ENCODE measurements at regions not wholly inside any gene's neighbourhood (a gene's known extent, or its start where the extent isn't known, plus 50 kb on each side); places are given as distances from the start of the nearest gene placed in this dataset.

DNA sequence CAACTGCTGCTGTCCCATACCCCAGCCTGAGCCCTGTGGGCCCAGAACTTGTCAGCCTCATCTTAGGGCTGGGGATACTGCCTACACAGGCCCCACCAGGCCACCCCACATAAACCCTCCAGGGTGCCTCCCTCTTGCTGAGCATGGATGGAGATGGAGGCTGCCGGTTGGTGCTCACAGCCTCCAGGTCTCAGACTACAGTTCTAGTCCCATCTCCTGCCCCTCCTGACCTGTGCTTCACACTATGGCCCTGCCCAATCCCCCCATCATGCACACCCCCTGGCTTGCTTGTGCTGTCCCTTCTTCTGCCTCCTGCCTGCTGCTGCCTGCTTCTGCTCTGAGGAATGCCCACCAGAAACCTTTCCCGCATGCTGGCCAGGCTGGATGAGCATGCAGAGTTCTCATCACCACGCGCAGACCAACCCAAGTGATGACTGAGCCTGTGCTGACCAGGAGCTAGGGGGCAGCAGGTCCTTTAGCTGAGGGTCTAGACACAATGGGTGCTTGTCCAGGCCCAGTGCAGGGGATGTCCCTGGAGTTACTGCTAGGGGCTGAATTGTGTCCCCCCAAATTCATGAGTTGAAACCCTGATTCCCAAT, 138.4 kb upstream of the HS6ST1 start:
- no peak for DNase-seq (ENCODE audit: low read depth)
- TF ChIP-seq, protein P1, sequence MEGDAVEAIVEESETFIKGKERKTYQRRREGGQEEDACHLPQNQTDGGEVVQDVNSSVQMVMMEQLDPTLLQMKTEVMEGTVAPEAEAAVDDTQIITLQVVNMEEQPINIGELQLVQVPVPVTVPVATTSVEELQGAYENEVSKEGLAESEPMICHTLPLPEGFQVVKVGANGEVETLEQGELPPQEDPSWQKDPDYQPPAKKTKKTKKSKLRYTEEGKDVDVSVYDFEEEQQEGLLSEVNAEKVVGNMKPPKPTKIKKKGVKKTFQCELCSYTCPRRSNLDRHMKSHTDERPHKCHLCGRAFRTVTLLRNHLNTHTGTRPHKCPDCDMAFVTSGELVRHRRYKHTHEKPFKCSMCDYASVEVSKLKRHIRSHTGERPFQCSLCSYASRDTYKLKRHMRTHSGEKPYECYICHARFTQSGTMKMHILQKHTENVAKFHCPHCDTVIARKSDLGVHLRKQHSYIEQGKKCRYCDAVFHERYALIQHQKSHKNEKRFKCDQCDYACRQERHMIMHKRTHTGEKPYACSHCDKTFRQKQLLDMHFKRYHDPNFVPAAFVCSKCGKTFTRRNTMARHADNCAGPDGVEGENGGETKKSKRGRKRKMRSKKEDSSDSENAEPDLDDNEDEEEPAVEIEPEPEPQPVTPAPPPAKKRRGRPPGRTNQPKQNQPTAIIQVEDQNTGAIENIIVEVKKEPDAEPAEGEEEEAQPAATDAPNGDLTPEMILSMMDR (IDR thresholded peaks at IDR 0.05; ENCODE audit: low read length, missing control alignments): no peak
- no peak overlapping the region for H3K4me3 ChIP-seq (replicated peaks; ENCODE audit: low read depth, low read length)

DNA sequence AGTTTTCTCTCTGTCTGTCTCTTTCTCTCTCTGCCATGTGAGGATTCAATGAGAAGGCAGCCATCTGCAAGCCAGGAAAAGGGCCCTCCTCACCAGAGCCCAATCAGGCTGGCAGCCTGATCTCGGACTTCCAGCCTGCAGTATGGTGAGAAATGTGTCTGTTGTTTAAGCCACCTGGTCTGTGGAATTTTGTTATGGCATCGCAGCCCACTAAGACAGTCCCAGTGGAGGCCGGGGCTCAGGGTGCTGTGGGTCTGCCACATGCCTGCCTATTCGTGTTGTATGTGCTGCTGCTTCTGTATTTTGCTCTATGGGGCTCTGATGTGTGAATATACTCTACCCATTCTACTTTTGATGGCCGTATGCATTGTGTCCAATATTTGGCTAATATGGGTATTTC, 139.0 kb upstream of the HS6ST1 start:
- no peak for DNase-seq (ENCODE audit: low read depth)

DNA sequence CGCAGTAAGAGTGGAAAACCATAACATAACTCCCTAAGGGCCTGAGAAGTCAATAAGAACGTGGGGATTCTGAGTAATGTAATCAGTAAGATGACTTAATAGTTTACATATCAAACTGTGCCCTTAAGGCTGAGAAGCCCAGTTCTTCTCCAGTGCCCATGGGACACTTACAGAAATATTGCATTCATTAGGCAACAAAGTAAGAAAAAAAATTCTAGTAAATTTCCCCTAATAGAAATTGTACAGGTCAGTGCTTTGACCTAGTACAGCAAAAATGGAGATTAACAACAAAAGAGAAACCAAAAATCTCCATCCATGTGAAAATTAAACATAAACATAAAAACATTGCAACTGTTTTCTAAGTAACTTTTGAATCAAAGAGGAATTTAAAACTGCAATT, 139.8 kb upstream of the HS6ST1 start:
- TF ChIP-seq, protein P1 (IDR thresholded peaks at IDR 0.05; ENCODE audit: low read length, missing control alignments): no peak
- no peak overlapping the region for H3K4me3 ChIP-seq (replicated peaks; ENCODE audit: low read depth, low read length)
- no peak for DNase-seq (ENCODE audit: low read depth)

More for the DNA sequence above, 139.0 kb upstream of the HS6ST1 start:
- no peak overlapping the region for H3K4me3 ChIP-seq (replicated peaks; ENCODE audit: low read depth, low read length)
- TF ChIP-seq, protein P1 (IDR thresholded peaks at IDR 0.05; ENCODE audit: low read length, missing control alignments): no peak

DNA sequence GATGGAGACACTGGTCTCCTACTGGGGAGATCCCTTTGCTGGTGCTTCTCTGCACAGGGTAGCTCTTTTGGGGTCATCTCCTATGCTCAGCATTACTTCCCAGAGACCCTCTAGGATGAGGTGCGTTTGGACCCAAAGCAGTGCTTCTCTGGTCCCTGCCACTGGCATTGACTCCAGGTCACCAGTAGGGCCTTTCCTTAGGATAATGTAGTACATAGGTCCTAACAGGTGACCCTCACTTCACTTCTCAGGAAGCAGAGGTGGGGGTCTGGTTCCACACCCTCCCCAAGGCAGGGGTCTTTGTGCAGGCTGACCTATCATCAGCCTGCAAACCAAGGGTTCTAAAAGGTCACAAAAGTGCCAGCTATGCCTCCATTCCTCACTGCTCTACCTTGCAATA, 145.8 kb upstream of the HS6ST1 start:
- no peak overlapping the region for H3K4me3 ChIP-seq (replicated peaks; ENCODE audit: low read depth, low read length)
- no peak for DNase-seq (ENCODE audit: low read depth)
- TF ChIP-seq, protein P1 (IDR thresholded peaks at IDR 0.05; ENCODE audit: low read length, missing control alignments): no peak

DNA sequence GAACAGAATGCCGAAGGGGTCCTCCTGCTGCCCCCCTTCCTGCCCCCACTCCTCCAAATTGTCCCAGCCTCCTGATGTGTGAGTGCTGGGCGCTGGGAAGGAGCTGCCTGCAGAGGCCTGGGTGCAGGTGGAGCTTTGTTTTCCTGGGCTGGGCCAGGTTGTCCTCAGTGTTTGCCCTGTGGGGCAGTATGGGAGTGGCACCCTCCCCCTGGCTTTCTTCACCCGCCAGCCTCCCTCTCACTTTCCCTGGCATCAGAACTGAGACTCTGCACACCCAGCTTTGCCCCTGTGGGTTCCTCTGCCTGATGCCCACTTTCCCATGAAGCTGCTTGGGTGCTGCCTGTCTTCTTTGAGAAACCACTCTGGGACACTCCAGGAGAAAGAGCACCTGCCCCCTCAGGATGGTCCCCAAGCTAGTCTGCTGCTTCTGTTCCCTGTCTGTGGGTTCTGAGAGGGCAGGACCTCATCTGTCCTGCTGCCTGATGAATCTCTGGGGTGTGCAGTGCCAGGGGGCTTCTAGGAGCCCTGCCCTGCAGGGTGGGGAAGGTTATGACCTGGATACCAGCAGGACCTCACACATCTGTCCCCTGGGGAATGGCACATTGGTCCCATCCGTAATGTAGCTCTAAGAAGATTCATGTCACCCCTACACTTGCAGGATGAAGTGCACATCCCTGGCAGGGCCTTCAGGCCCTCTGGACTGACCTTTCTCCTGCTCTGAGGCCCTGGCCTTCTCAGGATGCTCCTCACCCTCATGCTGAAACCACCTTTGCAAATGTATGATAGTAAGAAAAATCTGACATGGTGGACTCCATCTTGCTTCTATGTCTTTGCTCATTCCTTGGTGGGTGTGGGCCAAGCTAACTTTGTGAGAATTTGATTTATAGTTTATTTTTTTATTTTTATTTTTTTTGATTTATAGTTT, 146.8 kb upstream of the HS6ST1 start:
- no peak for DNase-seq (ENCODE audit: low read depth)
- TF ChIP-seq, protein P1 (IDR thresholded peaks at IDR 0.05; ENCODE audit: low read length, missing control alignments): no peak

DNA sequence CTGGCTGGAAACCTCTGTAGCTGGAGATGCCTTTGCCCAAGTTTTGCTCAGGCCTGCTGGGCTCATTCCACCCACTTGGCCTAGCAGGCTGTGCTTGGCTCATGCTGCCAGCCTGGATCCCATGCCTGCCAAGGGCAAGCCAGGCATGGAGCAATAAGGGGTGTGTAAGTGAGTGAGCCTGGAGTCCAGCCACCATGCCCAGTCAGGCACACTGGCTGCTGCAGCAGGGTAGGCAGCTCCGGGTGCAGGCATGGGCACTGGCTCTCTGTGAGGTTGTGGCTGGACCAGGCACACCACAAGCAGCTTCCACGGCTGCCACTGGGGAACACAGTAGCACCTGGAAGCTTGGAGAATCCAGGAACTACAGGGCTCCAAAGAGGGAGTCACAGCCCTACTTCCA, 147.7 kb upstream of the HS6ST1 start:
- DNase-seq (ENCODE audit: low read depth): no peak
- no peak overlapping the region for H3K4me3 ChIP-seq (replicated peaks; ENCODE audit: low read depth, low read length)
- TF ChIP-seq, protein P1 (IDR thresholded peaks at IDR 0.05; ENCODE audit: low read length, missing control alignments): no peak

More for the DNA sequence above, 146.8 kb upstream of the HS6ST1 start:
- no peak overlapping the region for H3K4me3 ChIP-seq (replicated peaks; ENCODE audit: low read depth, low read length)
